Choroid plexus epithelial cell (primary cell): ENCODE measurements at regions not wholly inside any gene's neighbourhood (a gene's known extent, or its start where the extent isn't known, plus 50 kb on each side); places are given as distances from the start of the nearest gene placed in this dataset.
A peak's percentile ranks its signal among the peaks of the same experiment; 100 is the strongest.

Source experiments
- DNase-seq: peaks from one replicate; pipeline ENCODE4 v3.0.0-alpha.2; 2010; ENCODE audit warnings: low read depth
- H3K4me3 ChIP-seq: 2 replicates; pipeline ENCODE4 v1.5.1; 2011; ENCODE audit warnings: low read depth, mild to moderate bottlenecking, control low read depth, low read length, moderate library complexity
- CTCF ChIP-seq: conservative IDR thresholded peaks from 2 replicates; pipeline ENCODE4 v1.5.1; 2011; ENCODE audit warnings: low read depth, mild to moderate bottlenecking, control low read depth, inconsistent platforms, low read length, moderate library complexity

- DNase-seq = no peak
- H3K4me3 ChIP-seq = no peak overlapping the region
- no peak for TF ChIP-seq CTCF
Observed at GRCh38 chr6:113486199-113486598, 370.9 kb upstream of the MARCKS start.

DNA sequence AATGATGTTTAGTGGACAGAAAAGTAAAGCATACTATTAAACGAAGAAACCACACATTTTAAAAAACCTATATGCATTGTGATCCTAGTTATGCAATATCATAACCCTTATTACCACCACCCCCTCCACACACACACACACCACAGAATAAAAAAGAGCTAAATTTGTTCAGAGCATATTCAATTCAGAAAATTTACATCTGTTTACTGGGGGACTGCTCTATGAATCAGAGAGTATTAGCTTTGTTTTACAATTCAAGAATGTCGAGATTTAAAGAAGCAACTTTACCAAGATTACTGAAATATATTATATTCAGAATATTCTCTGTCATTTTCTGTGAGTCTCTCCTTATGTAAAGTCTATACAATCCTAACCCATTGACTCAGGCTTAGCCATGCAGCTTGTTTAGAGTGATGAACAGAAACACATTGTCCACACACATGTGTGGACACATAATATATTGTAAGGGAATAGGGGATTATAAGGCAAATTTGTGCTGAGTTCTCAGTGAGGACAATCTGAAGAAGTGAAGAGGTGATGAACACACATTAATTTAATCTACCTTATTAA lies 369.6 kb upstream of the MARCKS start:
- no peak for DNase-seq
- TF ChIP-seq CTCF = no peak
- H3K4me3 ChIP-seq = no peak overlapping the region

- peak; percentile 40 for DNase-seq
- H3K4me3 ChIP-seq = no peak overlapping the region
- no peak for TF ChIP-seq CTCF
Observed at GRCh38 chr6:113488061-113488460, 369.1 kb upstream of the MARCKS start.

DNA sequence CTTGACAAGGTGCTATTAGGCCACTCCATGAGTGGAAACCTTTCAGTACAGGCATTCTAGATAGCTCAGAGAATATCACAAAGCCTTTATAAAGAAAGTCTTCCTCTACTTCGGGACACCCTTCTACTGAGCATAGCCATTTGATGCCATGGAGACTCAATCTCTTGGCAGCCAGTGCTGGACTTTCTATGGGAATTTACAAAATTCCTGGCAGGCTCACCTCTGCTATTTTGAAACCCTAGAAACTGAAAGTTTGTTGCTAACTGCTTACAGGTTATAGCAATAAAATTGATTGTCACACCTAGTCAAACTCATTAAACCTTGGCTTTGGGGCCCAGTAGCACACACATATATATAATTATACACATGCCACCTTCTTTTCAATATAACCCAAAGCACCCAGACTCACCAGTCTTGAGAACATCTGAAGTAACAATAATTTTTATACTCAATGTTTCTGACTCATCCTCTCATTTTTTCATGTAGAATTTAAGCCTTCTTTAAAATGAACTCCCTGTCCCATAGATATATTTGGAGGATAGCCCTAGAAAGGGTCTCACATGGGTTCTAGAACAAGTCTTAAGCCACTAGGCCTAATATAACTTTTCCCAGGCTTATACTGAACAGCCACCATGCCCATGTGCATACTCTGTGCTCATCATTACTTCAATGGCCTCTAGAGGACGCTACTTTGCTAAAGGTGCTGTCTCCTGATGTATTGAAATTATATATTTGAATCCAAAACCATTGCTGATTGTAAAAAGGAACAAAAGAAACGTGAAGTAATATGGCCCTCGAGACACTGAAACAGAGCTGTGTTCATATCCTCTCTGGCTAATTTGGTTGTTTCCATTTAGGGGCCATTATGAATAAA lies 368.1 kb upstream of the MARCKS start:
- DNase-seq = peak; percentile 28
- peak; percentile 40 for TF ChIP-seq CTCF
- no peak overlapping the region for H3K4me3 ChIP-seq

- H3K4me3 ChIP-seq = no peak overlapping the region
- no peak for DNase-seq
- TF ChIP-seq CTCF = no peak
Observed at GRCh38 chr6:113489952-113490746, 367.0 kb upstream of the MARCKS start.

GRCh38 chr6:113491376-113491775 lies 365.8 kb upstream of the MARCKS start:
- no peak for DNase-seq
- H3K4me3 ChIP-seq = no peak overlapping the region
- TF ChIP-seq CTCF = no peak
